ENCODE measurements at regions not wholly inside any gene's neighbourhood (a gene's known extent, or its start where the extent isn't known, plus 50 kb on each side); places are given as distances from the start of the nearest gene placed in this dataset.

DNA sequence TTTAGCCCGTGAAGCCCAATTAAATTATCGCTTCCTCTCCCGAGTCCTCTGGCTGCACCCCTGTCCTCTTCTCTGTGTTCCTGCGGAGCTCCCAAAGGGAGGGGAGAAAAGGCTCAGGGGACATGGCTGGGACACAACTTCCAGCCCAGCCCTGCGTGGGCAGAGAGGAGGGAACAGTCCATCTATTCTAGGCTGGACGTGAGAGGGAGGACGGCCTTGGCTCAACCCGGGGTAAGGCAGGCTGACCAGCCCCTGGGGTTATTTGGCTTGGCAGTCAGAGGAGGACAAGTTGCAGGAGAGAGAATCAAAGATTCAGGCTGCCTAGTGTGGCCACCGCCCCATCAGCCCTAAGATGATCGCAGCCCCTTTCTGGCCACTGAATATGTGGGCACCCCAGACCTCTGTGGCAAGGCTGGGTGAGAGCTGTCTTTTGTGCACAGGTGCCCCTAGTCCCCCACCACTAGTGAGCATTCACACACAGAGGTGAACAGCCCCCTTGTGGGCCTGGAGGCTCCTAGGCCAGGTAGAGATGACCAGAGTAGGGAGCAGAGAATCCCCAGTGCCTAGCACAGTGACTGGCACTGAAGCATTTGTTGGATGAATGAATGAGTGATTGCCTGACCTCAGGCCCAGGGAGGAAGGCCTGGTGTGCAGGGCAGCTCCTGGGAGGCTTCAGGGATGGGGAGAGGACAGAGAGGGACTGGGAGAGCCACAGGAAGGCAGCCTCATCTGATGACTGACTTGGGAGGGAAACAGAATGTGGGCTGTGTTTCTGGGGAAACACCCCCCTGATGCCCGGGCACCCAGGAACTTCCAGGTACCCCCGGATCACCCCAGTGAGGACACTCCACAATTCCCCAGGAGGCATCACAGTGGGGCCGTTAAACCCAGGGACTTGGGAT lies 133.9 kb downstream of the C9orf50 start:
- DNase-seq: no peak

DNA sequence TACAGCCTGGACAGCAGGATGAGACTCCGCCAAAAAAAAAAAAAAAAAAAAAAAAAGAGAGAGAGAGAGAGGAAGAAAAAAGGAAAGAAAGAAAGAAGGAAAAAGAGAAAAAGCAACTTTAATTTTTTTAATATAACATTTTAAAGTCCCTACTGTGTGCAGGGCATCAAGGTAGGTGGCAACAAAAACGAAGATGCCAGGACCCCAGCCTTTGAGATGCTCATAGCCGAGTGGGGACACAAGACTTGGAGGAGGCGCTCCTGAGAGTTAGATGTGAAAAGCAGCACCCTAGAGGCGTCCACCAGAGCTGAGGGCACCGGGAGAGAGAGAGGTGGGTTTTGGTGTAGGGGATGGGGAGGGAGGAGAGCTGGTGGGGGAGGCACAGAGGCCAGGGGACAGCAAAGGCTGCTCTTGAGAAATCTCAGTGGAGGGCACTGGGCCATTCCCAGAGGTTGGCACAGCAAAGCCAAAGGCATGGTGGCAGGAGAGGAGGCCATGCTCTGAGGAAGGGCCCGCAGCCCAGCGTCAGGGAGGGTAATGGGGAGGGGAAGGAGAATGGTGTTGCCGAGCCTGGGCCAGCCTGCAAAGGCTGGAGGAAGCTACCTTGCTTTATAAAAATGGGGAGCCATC lies 135.6 kb downstream of the C9orf50 start:
- no peak for DNase-seq

DNA sequence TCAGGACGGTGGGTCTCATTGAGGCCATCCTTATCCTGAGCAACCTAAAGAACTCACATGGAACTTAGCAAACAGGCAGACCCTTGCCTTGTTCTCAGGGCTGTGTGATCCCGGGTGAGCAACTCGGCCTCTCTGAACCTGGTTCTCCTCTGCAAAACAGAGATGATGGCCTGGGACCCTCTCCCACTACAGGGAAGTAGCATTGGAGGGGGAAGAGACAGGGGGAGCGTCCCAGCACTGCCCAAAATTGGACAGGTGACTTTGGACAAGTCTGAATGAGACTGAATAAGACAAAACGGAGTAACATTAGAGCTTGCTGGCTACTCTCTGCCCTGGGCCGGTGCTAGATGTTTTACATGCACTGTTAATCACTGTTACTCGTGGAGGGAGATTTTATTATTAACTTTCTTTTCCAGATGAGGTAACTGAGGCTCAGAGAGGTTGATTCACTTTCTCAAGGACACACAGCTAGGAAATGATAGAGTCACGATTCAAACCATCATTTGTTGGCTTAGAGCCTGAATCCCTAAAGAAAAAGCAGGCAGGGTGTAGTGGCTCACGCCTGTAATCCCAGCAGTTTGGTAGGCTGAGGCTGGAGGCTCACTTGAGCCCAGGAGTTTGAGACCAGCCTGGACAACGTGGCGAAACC lies 136.4 kb downstream of the C9orf50 start:
- no peak for DNase-seq

DNA sequence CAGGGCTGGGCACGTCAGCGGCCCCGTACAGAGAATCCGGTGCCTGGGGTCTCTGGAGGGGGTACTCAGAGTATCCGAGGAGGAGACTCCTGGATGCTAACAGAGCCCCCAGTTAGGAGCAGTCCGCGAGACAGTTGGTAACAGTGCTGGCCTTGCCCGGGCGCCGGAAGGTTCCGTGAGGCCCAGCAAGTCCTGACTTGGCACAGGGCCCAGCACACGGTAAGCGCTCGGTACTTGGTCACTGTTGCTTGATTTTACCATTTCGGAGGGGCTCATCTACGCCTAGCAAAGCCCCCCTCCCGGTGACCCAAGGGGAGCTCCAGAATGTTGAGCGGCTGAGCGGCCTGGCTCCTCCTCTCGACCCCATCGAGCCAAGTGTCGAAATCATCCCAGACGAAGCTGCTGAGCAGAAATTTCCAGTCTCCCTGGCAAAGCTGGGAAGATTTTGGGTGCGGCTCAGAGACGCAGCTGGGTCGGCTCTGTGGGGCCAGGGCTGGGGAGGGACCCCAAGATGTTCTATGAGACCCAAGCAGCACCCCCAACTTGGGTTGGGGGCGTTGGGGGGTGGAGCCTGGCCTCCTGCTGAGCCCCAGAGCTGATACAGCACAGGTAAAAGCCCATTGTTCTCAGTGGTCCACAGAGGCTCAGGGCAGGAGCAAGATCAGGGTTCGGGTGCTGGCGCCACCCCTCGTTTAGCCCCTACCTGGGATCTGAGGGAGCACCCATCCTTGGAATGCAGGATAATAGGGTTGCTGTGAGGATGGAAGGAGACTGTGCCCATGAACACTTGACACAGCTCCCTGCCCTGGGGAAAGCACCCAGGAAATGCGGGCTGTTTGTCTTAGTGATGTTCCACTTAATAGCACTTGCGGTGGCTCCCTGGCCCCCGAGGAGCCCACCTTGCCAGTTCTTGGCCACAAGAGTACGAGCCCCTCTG lies 137.2 kb downstream of the C9orf50 start:
- no peak for DNase-seq

DNA sequence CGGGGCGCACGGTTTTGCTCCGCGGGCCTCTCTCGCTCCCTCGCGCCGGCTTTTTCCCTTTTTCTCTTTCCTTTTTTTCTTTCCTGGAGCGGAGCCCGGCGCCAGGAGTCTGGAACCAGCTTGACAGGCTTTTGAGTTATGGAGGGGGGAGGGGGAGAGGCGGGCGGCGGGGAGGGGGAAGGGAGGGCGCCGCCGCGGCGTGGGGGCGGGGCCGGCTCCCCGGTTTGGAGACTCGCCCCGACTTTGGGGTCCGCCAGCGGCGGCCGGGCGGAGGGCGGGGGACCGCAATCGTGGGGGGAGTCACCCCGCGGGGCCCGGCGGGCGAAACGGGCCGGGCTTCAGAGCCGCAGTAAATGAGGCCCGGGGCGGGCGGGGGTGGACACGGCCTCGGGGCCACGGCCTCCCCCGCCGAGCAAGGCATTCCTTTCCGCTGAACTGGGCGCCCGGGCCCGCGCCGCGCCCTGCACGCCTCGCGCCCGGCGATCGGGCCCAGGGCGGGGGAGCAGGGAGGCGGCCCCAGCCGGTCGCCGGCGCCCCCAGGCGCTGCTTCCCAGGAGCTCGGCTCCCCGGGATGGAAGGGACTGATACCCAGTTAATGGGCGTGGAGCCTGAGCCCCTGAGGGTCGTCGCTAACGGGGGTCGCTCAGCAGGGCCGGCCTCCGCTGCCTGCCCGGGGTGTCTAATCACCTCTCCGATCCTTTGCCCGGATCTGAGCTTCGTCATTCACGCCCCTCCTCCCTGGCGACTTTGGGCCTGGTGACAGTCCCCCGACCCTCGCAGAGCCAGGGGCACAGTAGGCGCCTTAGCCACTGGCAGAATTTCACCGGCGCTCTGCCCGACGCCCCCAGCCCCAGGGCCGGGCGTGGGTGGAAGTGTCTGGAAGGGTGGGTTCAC lies 138.1 kb downstream of the C9orf50 start:
- no peak for DNase-seq

DNA sequence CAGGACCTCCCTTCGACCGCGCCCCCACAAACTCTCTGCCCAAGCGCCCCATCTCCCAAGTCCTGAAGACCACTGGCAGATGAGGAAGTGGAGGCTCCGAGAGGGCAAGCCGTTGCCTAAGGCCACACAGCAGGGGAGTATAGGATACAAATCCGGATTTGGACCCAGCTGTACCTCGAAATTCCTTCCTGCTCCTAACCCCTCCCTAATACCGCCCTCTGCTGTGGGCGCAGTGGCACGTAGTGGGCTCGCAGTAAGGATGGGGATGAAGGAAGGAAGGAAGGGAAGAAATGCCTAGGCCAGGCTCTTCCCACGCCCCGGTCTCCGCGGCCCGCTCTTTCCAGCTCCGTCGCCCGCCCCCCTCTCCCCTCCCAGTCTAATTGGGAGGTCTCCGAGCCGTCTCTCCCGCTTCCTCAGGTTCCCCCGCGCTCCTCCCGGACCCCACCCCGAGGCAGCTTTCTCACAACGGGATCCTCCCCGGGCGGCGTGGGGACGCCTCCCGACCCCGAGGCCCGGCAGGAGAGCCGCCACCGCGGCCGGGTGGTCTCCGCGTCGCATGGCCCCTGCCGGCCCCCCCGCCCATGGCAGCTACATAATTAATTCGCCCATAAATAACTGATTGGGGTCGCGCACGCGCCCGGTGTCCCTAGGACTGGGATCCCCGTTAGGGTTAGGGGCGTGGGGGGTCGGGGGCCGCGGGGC lies 138.9 kb downstream of the C9orf50 start:
- DNase-seq: no peak

DNA sequence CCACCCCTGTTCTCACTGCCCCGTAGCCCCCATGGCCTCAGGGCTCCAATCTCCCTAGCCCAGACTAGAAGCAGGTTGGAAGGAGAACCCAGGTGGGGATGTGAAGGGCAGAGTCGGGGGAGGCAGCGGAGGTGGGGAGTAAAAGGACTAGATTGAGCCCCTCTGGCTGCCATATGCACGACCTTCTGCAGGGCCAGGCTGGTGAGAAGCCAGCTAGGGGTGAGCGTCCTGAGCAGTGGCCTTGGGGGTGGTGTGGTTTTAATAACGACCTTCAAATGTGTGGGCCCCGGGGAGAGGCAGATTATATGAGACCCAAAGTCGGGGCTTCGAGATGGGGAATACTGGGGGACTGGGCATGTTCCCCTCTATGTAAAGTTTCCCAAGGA lies 139.5 kb downstream of the C9orf50 start:
- no peak for DNase-seq

DNA sequence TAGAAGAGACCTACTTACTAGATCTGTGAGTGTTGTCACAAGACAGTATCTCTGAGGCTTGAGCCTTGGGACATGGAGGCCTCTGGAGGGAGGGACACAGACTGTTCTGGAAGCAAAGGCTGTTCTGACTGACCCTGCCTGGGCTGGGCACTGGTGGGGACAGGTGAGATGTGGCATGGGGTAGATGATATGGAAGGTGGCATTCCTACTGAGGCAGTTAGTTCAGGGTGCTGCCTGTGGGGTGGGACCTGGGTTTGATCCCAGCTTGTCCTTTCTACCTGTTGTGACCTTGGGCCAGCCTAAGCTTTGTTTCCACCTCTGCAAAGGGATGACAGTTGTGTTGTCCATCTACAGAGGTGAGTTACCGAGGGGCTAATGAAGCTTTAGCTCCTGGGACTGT lies 140.2 kb downstream of the C9orf50 start:
- no peak for DNase-seq

DNA sequence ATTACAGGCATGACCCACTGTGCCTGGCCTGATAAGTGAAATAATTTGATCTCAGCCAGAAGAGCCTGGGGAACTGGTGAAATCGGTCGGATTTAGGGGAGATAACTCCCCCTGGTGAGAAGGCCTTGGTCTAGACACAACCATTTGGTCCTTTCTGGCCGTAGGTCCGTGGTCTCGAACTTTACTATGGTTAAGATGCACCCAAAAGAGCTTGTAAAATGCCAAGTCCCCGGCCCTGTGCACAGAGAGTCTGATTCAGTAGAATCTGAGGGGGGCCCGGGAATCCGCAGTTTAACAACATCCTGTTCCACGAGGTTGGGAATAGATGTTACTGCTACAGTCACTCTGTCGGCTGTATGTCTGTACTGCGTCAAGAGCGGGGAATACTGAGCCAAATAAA lies 140.7 kb downstream of the C9orf50 start:
- DNase-seq: no peak

DNA sequence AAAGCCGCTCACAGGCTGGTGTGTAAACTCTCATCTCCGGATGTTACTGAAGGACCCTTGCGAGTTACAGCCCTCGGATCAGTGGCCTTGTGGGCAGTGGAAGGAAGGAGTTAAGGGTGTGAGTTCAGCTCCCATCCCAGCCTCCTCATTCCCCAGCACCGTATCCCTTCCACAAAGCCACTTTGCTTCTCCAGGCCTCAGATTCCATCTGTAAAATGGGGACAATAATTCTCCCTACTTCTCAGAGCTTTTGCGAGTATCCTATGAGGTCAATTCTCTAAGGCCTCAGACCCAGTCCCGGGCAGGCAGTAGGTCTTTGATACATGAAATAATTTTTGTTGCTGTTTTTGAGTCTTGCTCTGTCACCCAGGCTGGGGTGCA lies 141.3 kb downstream of the C9orf50 start:
- DNase-seq: no peak

DNA sequence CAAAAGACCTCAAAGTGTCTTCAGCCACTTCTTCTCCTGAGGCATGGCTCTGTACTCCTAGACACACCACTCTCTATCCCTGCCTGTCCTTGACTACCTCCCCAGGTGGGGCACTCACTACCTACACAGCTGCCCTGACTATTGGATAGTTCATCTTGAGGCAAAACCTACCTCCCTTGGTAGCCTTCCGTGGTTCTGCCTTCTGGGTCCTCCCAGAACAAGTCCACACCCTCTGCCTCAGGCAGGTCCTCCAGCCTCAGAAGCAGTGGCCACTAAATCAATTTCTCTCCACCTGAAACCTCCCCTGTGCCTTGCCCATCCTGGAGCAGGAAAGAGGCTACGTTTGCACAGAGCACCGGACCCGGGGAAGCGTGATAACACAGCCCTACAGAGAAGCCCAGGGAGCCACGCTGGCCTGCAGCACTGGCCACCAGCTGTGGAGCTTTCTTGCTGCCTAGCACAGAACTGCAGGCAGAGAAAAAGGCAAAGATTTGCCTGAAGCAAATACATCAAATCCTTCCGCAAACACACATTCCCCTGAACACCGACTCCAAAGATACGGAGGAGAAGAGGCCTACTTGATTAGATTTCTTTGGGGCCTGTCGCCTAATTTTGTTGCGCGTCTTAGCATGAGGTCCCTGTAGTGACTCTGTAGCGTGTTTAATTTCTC lies 141.8 kb downstream of the C9orf50 start:
- no peak for DNase-seq

DNA sequence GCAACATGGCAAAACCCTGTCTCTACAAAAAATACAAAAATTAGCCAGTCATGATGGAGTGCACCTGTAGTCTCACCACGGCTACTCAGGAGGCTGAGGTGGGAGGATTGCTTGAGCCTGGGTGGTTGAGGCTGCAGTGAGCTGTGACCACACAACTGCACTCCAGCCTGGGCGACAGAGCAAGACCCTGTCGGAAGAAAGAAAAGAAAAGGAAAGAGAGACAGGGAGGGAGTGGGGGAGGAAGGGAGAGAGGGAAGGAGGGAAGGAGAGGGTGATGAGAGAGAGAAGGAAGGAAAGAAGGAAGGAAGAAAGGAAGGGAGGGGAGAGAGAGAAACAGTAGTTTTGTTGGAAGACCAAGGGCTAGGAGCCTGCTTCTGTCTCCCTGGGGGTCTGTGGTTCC lies 142.4 kb downstream of the C9orf50 start:
- no peak for DNase-seq

DNA sequence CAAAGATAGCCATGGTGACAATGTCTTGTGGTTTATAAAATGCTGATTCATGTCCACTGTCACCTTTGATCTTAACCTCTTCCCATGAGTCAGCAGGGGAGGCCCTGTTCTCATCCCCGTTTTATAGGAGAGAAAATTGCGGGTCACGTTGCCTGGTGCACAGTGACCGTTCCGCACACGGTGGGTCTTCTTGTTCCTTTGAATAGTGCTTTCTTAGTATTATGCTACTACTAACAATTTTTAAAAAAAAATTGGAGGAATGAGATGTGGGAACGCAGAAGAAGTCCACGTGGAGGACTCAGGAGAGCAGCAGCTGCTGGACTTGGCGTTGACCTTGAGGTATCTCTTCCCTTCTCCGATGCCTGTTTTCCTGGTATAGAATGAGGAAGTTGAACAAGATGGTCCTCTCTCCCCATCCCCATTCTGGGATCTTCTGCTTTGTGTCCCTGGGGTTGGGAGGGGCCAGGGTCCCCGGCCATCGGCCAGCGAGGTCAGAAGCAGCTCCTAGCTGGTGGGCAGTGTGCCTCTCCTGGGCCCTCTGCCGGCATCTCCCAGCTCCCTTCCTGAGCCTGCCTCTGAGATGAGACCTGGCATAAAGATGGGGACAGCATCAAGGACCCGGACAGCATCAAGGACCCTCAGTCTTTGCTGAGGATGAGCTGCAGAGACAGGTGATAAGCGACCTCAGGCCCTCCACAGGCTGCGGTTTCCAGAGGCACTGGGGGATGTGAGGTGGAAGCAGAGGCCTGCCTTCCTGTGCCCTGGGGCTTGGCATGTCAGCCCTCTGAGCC lies 143.9 kb downstream of the C9orf50 start:
- no peak for DNase-seq

DNA sequence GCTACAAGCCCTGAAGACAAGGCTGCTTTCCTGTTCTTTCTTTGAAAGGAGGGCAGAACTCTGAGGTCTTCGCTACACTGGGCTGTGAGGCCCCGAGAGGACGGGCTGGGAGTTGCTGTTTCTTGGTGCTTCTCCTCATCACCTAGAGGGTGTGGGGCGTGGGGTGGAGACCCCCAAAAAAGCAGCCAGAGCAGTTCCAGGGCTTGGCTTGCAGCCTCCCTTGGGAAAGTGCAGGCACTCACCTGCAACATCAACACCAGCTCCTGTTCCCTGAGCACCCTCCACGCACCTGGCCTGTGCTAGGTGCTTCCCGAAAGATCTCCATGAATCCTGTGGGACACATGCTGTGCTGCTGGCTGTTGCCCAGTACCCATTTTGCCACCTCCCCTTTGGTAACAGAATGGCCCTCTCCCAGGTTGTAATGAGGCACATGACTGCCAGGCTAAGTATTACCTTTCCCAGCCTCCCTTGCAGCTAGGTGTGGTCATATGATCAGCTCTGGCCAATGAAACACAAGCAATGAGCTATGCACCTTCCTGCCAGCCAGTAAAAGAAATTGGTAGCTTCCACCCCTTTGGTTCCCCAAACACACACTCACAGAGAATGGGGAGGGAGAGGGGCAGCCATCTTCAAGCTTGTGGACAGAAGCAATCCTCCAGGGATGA lies 146.0 kb downstream of the C9orf50 start:
- no peak for DNase-seq

DNA sequence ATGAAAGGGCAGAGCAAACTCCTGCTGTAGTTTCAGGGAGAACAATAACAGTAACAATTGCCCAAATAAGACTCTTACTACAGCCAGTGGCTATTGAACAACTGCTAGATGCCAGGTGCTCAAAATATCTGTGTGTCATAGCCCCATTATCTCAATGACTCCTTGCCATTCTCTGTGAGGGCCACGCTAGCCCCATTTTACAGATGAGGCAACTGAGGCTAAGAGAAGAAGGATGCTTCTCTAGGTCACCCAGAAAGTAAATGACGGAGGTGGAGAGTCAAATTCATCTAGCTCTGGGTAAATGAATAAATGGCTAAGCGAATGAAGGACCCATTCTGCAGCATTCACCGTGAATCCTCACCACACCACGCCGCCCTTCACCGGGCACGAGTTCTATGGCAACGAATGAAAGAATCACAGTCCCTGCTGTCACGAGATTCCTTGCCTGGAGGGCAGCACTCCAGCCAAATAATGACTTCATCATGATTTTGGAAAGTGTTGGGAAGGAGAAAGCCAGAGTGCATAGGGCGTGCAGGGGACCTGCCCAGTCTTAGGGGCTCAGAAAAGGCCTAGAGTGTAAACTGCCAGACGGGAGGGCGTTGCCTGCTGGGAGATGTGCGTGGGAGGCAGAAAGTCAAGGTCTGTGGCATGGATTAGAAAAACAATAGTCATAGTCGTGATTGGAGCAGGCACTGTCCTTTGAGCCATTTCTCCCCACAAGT lies 147.2 kb downstream of the C9orf50 start:
- DNase-seq: no peak

DNA sequence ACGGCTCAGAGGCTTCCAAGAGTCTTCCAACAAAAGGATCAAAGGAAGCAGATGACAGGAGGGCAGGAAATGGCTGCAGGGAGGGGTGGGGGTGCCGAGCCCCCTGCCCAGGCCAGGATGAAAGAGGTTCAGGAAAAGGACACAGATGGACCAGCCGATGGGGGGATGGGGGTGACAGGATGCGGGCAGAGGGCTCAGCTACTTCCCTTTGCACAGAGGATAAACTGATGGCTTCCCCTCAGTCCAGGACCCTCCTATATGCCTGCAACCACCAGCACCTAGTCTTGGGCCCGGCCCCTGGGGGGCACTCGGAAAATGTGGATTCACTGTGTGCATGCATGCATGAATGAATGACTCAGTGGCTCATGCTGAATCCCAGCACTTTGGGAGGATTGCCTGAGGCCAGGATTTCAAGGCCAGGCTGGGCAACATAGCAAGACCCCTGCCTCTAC lies 148.2 kb downstream of the C9orf50 start:
- no peak for DNase-seq

DNA sequence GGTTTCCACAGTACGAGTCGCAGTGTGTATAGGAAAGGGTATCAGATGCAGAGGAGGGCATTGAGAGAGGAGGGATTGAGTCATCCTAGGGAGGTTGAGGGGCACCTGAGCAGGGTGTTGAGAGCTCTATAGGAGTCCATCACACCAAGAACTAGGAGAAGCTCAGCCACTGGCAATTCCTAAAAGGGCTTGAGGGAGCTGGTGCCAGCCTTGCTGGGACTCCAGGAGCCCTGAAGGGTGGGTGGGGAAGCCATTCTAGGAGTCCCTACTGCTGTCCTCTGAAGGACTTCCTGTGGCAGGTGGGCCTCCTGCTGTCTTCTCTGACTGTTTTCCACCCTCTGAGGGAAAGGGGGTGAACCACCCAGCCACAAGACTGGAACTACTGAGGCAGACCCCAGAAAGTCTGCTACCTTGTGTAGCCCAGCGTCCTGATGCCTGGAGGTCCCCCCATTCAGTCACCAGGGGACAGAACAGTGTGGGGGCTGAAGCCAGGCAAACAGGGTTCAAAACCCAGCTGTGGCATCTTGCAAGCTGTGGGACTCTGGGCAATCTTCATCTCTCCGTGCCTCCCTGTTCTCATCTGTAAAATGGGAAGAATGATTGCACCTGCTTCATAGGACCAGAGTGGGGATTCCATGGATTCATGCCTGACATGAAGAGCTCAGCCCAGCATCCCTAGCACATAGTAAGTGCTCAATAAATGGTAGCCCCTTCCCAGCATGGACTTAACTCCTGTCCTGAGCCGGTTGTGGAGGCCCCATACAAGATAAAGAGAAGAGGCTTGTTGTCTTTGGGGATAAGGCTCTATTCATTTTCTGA lies 149.5 kb downstream of the C9orf50 start:
- no peak for DNase-seq

DNA sequence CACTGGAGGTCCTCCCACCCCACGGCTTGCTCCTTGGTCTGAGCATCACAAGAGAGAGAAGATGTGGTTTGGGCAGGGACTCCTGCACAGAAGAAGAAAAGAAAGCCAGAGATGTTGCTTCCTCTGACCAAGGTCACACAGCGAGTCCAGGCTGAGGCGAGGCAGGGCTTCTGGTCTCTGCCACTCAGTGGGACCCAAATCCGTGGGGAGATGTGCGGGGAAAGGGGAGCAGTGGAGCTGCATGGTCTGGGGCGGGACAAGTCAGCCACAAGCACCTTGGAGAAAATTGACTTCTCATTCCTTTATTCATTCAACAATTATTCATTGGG lies 150.9 kb downstream of the C9orf50 start:
- DNase-seq: no peak
